Body of pancreas (tissue), 4 donors: ENCODE measurements at regions not wholly inside any gene's neighbourhood (a gene's known extent, or its start where the extent isn't known, plus 50 kb on each side); places are given as distances from the start of the nearest gene placed in this dataset.

ENCODE experiments used
- ATAC-seq: fragments of 150-250 bp; one replicate; pipeline ENCODE4 v1.9.1; 2016
- DNase-seq, 4 donors: peaks; one replicate each; pipeline ENCODE4 v3.0.0-alpha.2; 2019
- H3K27ac ChIP-seq, 4 donors: fragments of 200-600 bp; sonication (generic); 1 replicate in 3 of 4; 2 replicates in 1 of 4; pipeline versions ENCODE4 v1.5.1 to v1.6.1; 2016 to 2019; ENCODE audit warnings: mild to moderate bottlenecking in 1 of 4, mixed read lengths in 1 of 4, moderate library complexity in 1 of 4
- H3K27me3 ChIP-seq, 2 donors: fragments of 200-600 bp; sonication (generic); one replicate each; pipeline ENCODE4 v1.6.0; 2016; ENCODE audit warnings: mild to moderate bottlenecking in 1 of 2
- H3K36me3 ChIP-seq, 2 donors: fragments of 200-600 bp; sonication (generic); replicated peaks in 1 of 2; 2 replicates each; pipeline ENCODE4 v1.5.1; 2016; ENCODE audit warnings: low read depth in 2 of 2; ENCODE audit not compliant: insufficient read depth in 1 of 2
- H3K4me1 ChIP-seq: fragments of 200-600 bp; sonication (generic); one replicate; pipeline ENCODE4 v1.6.0; 2016
- H3K4me3 ChIP-seq, 2 donors: fragments of 200-600 bp; sonication (generic); 1 replicate in 1 of 2; 2 replicates in 1 of 2; pipeline ENCODE4 v1.5.1; 2016 to 2019
- H3K9me3 ChIP-seq, 3 donors: fragments of 200-600 bp; sonication (generic); 1 replicate in 2 of 3; 2 replicates in 1 of 3; pipeline ENCODE4 v1.5.1; 2016
- CTCF ChIP-seq, 7 experiments: fragments of 450-650 bp in 4 of 7; fragments of 200-600 bp in 3 of 7; sonication (generic) in 3 of 7; IDR thresholded peaks; one replicate each; pipeline ENCODE4 v1.5.1; 2016 to 2019; ENCODE audit warnings: antibody characterized with exemption in 7 of 7
- POLR2A ChIP-seq, 3 donors: fragments of 450-650 bp; IDR thresholded peaks; one replicate each; pipeline ENCODE4 v1.6.1; 2016; ENCODE audit warnings: antibody characterized with exemption in 3 of 3, mild to moderate bottlenecking in 2 of 3
- WGBS, 2 donors: methylation state at CpG; one replicate each; pipeline ENCODE4 v1.1.5; 2017; 5-methylcytosine and 5-hydroxymethylcytosine counted together
- intact Hi-C: fragments of 100-400 bp; cut with DNase I; formaldehyde crosslinking; loops from one replicate; pipeline ENCODE4 v1.15.1; 2023

- ATAC-seq (no peak), DNase-seq (no peak)
- TF ChIP-seq CTCF (IDR thresholded peaks at IDR 0.05) (peak in 2 of 7 experiments; percentile 8 to 32), POLR2A (IDR thresholded peaks at IDR 0.05) (no peak)
- no peaks in the 10 kb centered on the region for H3K36me3 ChIP-seq
- intact Hi-C loops, result loop anchor here (10.0 kb wide), 1 partner anchor 62 kb away; no protein-coding TSS in a partner anchor
- H3K4me3 ChIP-seq, result no peak overlapping the region
- 8 to 10% methylated on average over 1 of the region's 1 CpG for WGBS, 2 donors
- H3K27ac ChIP-seq, result no peak overlapping the region
- H3K9me3 ChIP-seq, result no peaks in the 10 kb centered on the region
- no peaks in the 10 kb centered on the region for H3K27me3 ChIP-seq
- H3K4me1 ChIP-seq, result no peaks in the 10 kb centered on the region
Observed at GRCh38 chr6:103273048-103273447, 1586.7 kb downstream of the HACE1 start.

GRCh38 chr6:103269581-103269980 is 1590.1 kb downstream of the HACE1 start:
- no peaks in the 10 kb centered on the region for H3K27me3 ChIP-seq
- no peak for ATAC-seq
- H3K4me3 ChIP-seq, result no peak overlapping the region
- WGBS, 2 donors, result 49 to 50% methylated on average over 2 of the region's 2 CpGs
- H3K27ac ChIP-seq, result no peak overlapping the region
- H3K36me3 ChIP-seq, result no peaks in the 10 kb centered on the region
- intact Hi-C loops, result no loop called here
- H3K4me1 ChIP-seq, result no peaks in the 10 kb centered on the region
- no peak for TF ChIP-seq CTCF (IDR thresholded peaks at IDR 0.05)
- no peak for TF ChIP-seq POLR2A (IDR thresholded peaks at IDR 0.05)
- no peak for DNase-seq
- no peaks in the 10 kb centered on the region for H3K9me3 ChIP-seq

- Histone ChIP-seq H3K4me1 (no peaks in the 10 kb centered on the region), H3K27me3 (no peaks in the 10 kb centered on the region), H3K4me3 (no peak overlapping the region), H3K9me3 (no peaks in the 10 kb centered on the region), H3K36me3 (no peaks in the 10 kb centered on the region), H3K27ac (no peak overlapping the region)
- no peak for TF ChIP-seq POLR2A (IDR thresholded peaks at IDR 0.05)
- no peak for TF ChIP-seq CTCF (IDR thresholded peaks at IDR 0.05)
- ATAC-seq, result no peak
- no peak for DNase-seq
- intact Hi-C loops, result no loop called here
- 36 to 39% methylated on average over 2 of the region's 2 CpGs for WGBS, 2 donors
Observed at GRCh38 chr6:103268335-103268734, 1591.4 kb downstream of the HACE1 start.

- no peak overlapping the region for H3K27ac ChIP-seq
- H3K36me3 ChIP-seq, result no peaks in the 10 kb centered on the region
- TF ChIP-seq POLR2A (IDR thresholded peaks at IDR 0.05) (no peak), CTCF (IDR thresholded peaks at IDR 0.05) (no peak)
- H3K4me1 ChIP-seq, result no peaks in the 10 kb centered on the region
- no peak overlapping the region for H3K4me3 ChIP-seq
- 73 to 75% methylated on average over 7 to 9 of the region's 9 CpGs for WGBS, 2 donors
- DNase-seq (no peak), ATAC-seq (no peak)
- no peaks in the 10 kb centered on the region for H3K9me3 ChIP-seq
- no peaks in the 10 kb centered on the region for H3K27me3 ChIP-seq
- intact Hi-C loops, result no loop called here
Observed at GRCh38 chr6:103264020-103264419, 1595.7 kb downstream of the HACE1 start.

GRCh38 chr6:103255132-103255531 is 1604.6 kb downstream of the HACE1 start:
- no peak for DNase-seq
- Histone ChIP-seq H3K4me1 (no peaks in the 10 kb centered on the region), H3K27me3 (no peaks in the 10 kb centered on the region), H3K9me3 (no peaks in the 10 kb centered on the region), H3K27ac (no peak overlapping the region), H3K4me3 (no peak overlapping the region), H3K36me3 (no peaks in the 10 kb centered on the region)
- TF ChIP-seq POLR2A (IDR thresholded peaks at IDR 0.05) (no peak), CTCF (IDR thresholded peaks at IDR 0.05) (no peak)
- ATAC-seq, result no peak
- intact Hi-C loops, result no loop called here
- WGBS, 2 donors, result 87 to 88% methylated on average over 2 of the region's 2 CpGs
